GM21526 (cell line): ENCODE measurements at regions not wholly inside any gene's neighbourhood (a gene's known extent, or its start where the extent isn't known, plus 50 kb on each side); places are given as distances from the start of the nearest gene placed in this dataset.

Source experiments
- ATAC-seq: cut with Tn5 transposase; IDR thresholded peaks from one replicate; pipeline ENCODE4 v1.9.1; 2021; ENCODE audit warnings: moderate library complexity; ENCODE audit not compliant: unreplicated experiment, low FRiP score

GRCh38 chr11:37076866-37077265 is 478.8 kb upstream of the RAG2 start:
- no peak for ATAC-seq

- no peak for ATAC-seq
Observed at GRCh38 chr11:37072538-37073055, 474.6 kb upstream of the RAG2 start.

GRCh38 chr11:37050311-37050710 is 452.3 kb upstream of the RAG2 start:
- no peak for ATAC-seq

GRCh38 chr11:37040921-37041320 is 442.9 kb upstream of the RAG2 start:
- no peak for ATAC-seq

- no peak for ATAC-seq
Observed at GRCh38 chr11:37038911-37039310, 440.9 kb upstream of the RAG2 start.

- ATAC-seq, result no peak
Observed at GRCh38 chr11:37026741-37027140, 428.7 kb upstream of the RAG2 start.

- ATAC-seq, result no peak
Observed at GRCh38 chr11:37026326-37026725, 428.3 kb upstream of the RAG2 start.

GRCh38 chr11:37006563-37006962 is 408.5 kb upstream of the RAG2 start:
- no peak for ATAC-seq

- no peak for ATAC-seq
Observed at GRCh38 chr11:37002831-37003230, 404.8 kb upstream of the RAG2 start.

GRCh38 chr11:36997656-36998055 is 399.6 kb upstream of the RAG2 start:
- no peak for ATAC-seq

- no peak for ATAC-seq
Observed at GRCh38 chr11:36996795-36997194, 398.8 kb upstream of the RAG2 start.

GRCh38 chr11:36994208-36994607 is 396.2 kb upstream of the RAG2 start:
- ATAC-seq, result no peak

- no peak for ATAC-seq
Observed at GRCh38 chr11:36988556-36988955, 390.5 kb upstream of the RAG2 start.

GRCh38 chr11:36985562-36985961 is 387.5 kb upstream of the RAG2 start:
- no peak for ATAC-seq

GRCh38 chr11:36976741-36977140 is 378.7 kb upstream of the RAG2 start:
- ATAC-seq, result no peak

GRCh38 chr11:36974771-36975170 is 376.7 kb upstream of the RAG2 start:
- ATAC-seq, result no peak

GRCh38 chr11:36953976-36954375 is 355.9 kb upstream of the RAG2 start:
- ATAC-seq, result no peak

GRCh38 chr11:36948460-36949127 is 350.6 kb upstream of the RAG2 start:
- ATAC-seq, result no peak

GRCh38 chr11:36945384-36945783 is 347.3 kb upstream of the RAG2 start:
- ATAC-seq, result no peak

- no peak for ATAC-seq
Observed at GRCh38 chr11:36933481-36933880, 335.4 kb upstream of the RAG2 start.

- no peak for ATAC-seq
Observed at GRCh38 chr11:36931139-36931538, 333.1 kb upstream of the RAG2 start.

GRCh38 chr11:36930256-36930655 is 332.2 kb upstream of the RAG2 start:
- ATAC-seq, result no peak

- no peak for ATAC-seq
Observed at GRCh38 chr11:36929401-36929800, 331.4 kb upstream of the RAG2 start.
